HG02970 (cell line): ENCODE measurements at regions not wholly inside any gene's neighbourhood (a gene's known extent, or its start where the extent isn't known, plus 50 kb on each side); places are given as distances from the start of the nearest gene placed in this dataset.

Experiments used
- ATAC-seq: cut with Tn5 transposase; IDR thresholded peaks from one replicate; pipeline ENCODE4 v1.9.1; 2021; ENCODE audit warnings: mild to moderate bottlenecking, moderate library complexity, moderate number of reproducible peaks; ENCODE audit not compliant: unreplicated experiment, low FRiP score

DNA sequence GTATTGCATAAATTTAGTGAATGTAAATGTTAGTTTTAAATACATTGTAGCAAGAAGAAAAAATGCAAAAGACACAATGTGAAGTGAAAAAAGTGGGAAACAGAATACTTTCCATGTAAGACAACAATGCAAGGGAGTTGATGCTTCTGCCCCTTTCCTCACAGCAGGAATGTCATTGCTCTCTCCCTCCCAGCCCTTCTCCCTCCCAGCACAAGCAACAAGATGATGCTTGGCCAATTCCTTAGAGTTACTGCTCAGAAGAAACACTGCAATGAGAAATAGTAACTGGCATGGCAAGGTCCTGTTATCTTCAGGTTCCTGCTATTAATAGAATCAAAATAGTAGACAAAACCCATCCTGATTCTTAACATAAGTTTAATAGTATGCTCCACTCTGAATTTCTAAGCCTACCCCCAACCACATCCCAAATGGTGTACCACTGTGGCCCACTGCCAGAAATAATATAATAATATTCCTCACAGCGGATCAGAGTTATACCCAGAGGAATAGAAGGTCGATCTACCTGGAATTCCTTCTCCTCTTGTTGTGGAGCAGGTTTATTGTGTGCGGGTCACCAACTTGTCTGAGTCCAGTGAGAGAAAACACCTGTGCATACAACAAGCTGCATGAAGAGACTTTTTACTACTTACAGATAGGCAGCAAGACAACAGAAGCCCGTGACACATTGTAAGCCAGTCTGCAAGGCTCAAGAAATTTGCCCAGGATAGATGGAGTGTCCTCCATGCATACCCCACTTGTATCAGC is 69.8 kb upstream of the SLC7A11 start:
- ATAC-seq = no peak

DNA sequence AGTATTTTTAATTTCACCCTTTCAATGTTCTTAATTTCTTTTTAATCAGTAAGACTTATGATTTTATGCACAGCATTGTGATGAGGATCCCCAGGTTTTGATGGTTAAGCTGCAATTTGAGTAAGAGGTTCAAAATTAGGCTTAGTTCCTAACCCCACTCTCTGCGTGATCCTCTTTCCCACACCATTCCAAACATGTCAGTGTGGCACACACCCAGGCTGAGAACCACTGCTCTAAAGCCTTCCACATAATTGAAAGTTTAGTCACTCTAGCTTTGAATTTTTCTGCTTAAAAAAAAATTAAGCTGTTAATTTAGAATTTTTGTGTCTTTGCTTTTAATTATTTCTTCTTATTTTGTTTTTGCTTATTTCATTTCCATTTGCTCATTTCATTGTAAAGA is 68.8 kb upstream of the SLC7A11 start:
- ATAC-seq = no peak

GRCh38 chr4:138310498-138310897 is 68.3 kb upstream of the SLC7A11 start:
- ATAC-seq = no peak

- ATAC-seq = no peak
These were observed 66.2 kb upstream of the SLC7A11 start for GRCh38 chr4:138308356-138308755.

GRCh38 chr4:138307319-138307718 is 65.2 kb upstream of the SLC7A11 start:
- no peak for ATAC-seq

- no peak for ATAC-seq
These were observed 62.9 kb upstream of the SLC7A11 start for GRCh38 chr4:138305050-138305449.

DNA sequence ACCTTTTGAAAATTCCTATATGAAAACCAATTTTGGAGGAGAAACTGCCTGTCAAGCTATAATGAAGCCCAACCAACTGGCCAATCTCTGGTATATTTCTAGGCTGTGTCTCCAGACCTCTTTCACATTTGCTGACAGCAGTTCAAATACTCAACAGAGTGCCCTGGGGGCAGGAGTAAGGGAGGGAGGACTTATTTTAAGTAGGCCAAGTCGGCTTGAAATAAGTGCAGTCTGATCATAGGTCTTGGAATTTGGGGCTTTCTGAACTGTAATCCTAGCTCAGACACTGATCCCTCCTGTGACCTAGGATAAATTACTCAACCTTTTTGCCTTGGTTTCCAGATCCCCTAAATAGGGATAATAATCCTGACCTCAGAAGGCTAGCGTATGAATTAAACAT is 59.4 kb upstream of the SLC7A11 start:
- ATAC-seq = no peak

- no peak for ATAC-seq
These were observed 58.5 kb upstream of the SLC7A11 start for GRCh38 chr4:138300616-138301015.

DNA sequence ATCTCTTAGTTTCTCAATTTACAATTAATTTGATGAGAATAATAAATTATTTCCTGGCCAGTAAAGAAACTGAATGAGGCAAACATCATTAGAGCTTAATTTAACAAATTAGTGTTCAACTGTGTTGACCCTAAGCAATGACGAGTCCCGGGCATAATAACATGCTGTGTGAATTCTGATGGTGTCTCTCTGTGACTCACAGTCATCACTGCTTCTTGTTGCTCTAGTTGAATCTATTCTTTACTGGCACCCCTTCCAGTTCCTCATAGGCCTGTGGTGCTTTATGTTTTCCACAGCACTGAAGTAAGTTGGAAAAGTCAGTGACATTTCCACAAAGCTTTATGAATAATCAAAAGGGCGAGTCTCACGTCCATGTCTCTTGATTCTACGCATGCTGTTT is 57.7 kb upstream of the SLC7A11 start:
- no peak for ATAC-seq

DNA sequence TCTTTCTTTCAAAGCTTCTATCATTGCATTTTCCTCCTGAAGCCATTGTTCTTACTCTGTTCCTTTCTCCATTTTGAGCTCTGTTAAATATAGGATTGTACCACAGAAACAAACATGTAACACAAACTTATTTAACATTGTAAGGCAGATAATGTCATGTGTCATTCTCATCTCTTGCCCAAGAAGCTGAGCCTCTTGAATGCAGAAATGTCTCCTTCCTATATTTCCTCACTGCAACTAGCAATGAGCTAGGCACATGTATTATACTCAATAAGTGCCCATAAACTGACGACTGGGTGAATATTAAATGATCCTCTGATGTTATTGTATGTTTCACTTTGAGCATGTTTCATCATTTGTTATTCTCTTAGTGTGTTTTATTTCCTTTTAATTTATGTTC is 56.7 kb upstream of the SLC7A11 start:
- ATAC-seq = no peak

DNA sequence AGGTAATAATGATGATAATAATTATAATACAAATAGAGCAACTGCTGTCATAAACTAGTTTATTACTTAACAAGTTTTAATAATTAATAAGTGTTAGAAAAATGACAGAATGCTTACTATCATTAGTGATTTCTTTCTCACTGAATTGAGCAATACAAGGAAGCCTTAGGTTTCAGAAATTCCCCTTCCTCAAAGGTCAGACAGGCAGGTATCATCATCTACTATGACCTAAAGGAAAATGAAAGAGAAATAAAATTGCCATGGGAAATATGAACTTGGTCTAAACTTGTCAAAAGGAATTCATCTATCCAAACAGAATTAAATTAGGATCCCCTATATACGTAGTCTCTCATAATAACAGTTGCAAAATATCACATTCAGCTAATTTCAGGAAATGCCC is 56.3 kb upstream of the SLC7A11 start:
- ATAC-seq = no peak

DNA sequence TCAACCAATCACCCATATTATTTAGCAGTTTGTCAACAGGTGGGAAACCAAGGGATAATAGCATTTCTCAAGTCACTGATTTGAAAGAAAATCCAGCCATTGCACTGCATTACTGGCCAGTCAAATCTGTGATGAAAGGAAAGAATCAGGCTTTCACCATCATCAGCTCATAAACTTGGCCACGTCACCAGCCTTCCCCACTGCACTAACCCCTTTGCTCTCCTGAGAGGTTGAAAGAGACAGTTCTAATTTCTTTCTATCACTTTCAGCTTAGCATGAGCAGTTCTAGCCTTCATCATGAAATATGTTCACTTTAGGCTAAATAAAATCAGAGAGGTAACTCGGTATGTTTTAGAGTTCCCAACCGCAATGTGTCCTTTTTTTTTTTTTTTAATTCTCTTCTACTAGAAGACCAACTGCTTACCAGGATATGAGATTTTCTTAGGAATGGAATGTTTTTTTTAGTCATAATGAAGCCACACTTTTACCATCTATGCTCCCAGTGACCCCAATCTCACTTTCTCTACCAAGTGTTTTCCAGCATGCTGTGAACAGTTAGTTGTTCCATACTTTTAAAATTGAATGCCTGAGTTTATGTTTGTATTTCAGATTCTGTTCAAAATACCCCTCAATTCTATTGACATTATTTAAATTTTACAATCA is 55.7 kb upstream of the SLC7A11 start:
- no peak for ATAC-seq

GRCh38 chr4:138292321-138292720 is 50.2 kb upstream of the SLC7A11 start:
- no peak for ATAC-seq
